ENCODE measurements at regions not wholly inside any gene's neighbourhood (a gene's known extent, or its start where the extent isn't known, plus 50 kb on each side); places are given as distances from the start of the nearest gene placed in this dataset.

GRCh38 chr2:55973673-55974072 is 50.1 kb upstream of the EFEMP1 start:
- no peak overlapping the region for H3K4me3 Mint-ChIP-seq
- TF ChIP-seq, protein P1, sequence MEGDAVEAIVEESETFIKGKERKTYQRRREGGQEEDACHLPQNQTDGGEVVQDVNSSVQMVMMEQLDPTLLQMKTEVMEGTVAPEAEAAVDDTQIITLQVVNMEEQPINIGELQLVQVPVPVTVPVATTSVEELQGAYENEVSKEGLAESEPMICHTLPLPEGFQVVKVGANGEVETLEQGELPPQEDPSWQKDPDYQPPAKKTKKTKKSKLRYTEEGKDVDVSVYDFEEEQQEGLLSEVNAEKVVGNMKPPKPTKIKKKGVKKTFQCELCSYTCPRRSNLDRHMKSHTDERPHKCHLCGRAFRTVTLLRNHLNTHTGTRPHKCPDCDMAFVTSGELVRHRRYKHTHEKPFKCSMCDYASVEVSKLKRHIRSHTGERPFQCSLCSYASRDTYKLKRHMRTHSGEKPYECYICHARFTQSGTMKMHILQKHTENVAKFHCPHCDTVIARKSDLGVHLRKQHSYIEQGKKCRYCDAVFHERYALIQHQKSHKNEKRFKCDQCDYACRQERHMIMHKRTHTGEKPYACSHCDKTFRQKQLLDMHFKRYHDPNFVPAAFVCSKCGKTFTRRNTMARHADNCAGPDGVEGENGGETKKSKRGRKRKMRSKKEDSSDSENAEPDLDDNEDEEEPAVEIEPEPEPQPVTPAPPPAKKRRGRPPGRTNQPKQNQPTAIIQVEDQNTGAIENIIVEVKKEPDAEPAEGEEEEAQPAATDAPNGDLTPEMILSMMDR (conservative IDR thresholded peaks at IDR 0.05): no peak
- peaks cover 15% of the 10 kb centered on the region for H3K27me3 Mint-ChIP-seq (ENCODE audit: low read depth)
- no peaks in the 10 kb centered on the region for H3K4me1 Mint-ChIP-seq
- H3K27ac Mint-ChIP-seq (ENCODE audit: unreplicated experiment): no peak overlapping the region
- no peak for DNase-seq (ENCODE audit: low read depth, low spot score)
- no peaks in the 10 kb centered on the region for H3K9me3 Mint-ChIP-seq
- H3K36me3 Mint-ChIP-seq (ENCODE audit: low read depth): no peaks in the 10 kb centered on the region

- no peaks in the 10 kb centered on the region for H3K9me3 Mint-ChIP-seq
- TF ChIP-seq, protein P1 (conservative IDR thresholded peaks at IDR 0.05): no peak
- no peak overlapping the region for H3K27ac Mint-ChIP-seq (ENCODE audit: unreplicated experiment)
- peaks cover 5% of the 10 kb centered on the region for H3K27me3 Mint-ChIP-seq (ENCODE audit: low read depth)
- no peak overlapping the region for H3K4me3 Mint-ChIP-seq
- no peak for DNase-seq (ENCODE audit: low read depth, low spot score)
- no peaks in the 10 kb centered on the region for H3K4me1 Mint-ChIP-seq
- no peaks in the 10 kb centered on the region for H3K36me3 Mint-ChIP-seq (ENCODE audit: low read depth)
Observed at GRCh38 chr2:55976681-55977080, 53.1 kb upstream of the EFEMP1 start.

GRCh38 chr2:55985406-55985805 is 61.8 kb upstream of the EFEMP1 start:
- H3K27me3 Mint-ChIP-seq (ENCODE audit: low read depth): peaks cover 27% of the 10 kb centered on the region
- H3K27ac Mint-ChIP-seq (ENCODE audit: unreplicated experiment): no peak overlapping the region
- DNase-seq (ENCODE audit: low read depth, low spot score): no peak
- H3K4me3 Mint-ChIP-seq: no peak overlapping the region
- no peaks in the 10 kb centered on the region for H3K36me3 Mint-ChIP-seq (ENCODE audit: low read depth)
- H3K4me1 Mint-ChIP-seq: no peaks in the 10 kb centered on the region
- H3K9me3 Mint-ChIP-seq: no peaks in the 10 kb centered on the region
- TF ChIP-seq, protein P1 (conservative IDR thresholded peaks at IDR 0.05): no peak

DNA sequence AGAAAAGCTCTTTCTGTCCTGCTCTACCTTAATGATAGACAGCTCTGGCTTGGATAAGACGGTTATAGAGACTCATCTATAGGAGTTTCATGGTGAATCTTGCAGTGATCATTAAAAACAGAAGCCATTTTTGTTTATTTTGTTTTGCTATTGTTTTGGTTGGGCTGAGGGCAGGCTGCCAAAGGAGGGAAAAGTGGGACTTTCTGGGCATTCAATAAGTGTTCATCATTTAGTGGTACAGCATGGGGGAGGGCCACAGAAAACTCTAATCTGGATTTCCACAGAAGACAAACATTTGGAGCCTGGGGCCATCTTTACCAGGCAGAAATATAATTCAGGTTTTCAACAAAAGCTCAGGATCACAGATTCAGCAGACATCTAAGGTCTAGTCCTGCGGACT is 62.4 kb upstream of the EFEMP1 start:
- no peaks in the 10 kb centered on the region for H3K4me1 Mint-ChIP-seq
- H3K27ac Mint-ChIP-seq (ENCODE audit: unreplicated experiment): no peak overlapping the region
- DNase-seq (ENCODE audit: low read depth, low spot score): no peak
- H3K27me3 Mint-ChIP-seq (ENCODE audit: low read depth): peaks cover 30% of the 10 kb centered on the region
- no peaks in the 10 kb centered on the region for H3K9me3 Mint-ChIP-seq
- TF ChIP-seq, protein P1 (conservative IDR thresholded peaks at IDR 0.05): no peak
- no peak overlapping the region for H3K4me3 Mint-ChIP-seq
- H3K36me3 Mint-ChIP-seq (ENCODE audit: low read depth): no peaks in the 10 kb centered on the region

GRCh38 chr2:55986700-55987440 is 63.3 kb upstream of the EFEMP1 start:
- TF ChIP-seq, protein P1 (conservative IDR thresholded peaks at IDR 0.05): no peak
- H3K4me3 Mint-ChIP-seq: no peak overlapping the region
- no peak overlapping the region for H3K27ac Mint-ChIP-seq (ENCODE audit: unreplicated experiment)
- DNase-seq (ENCODE audit: low read depth, low spot score): no peak
- no peaks in the 10 kb centered on the region for H3K4me1 Mint-ChIP-seq
- H3K9me3 Mint-ChIP-seq: no peaks in the 10 kb centered on the region
- no peaks in the 10 kb centered on the region for H3K36me3 Mint-ChIP-seq (ENCODE audit: low read depth)
- peaks cover 38% of the 10 kb centered on the region for H3K27me3 Mint-ChIP-seq (ENCODE audit: low read depth)

All from neural crest cell (in vitro differentiated cells).